HG03196 (cell line): ENCODE measurements at regions not wholly inside any gene's neighbourhood (a gene's known extent, or its start where the extent isn't known, plus 50 kb on each side); places are given as distances from the start of the nearest gene placed in this dataset.

ENCODE experiments used
- ATAC-seq: cut with Tn5 transposase; IDR thresholded peaks from one replicate; pipeline ENCODE4 v1.9.1; 2021; ENCODE audit not compliant: unreplicated experiment

DNA sequence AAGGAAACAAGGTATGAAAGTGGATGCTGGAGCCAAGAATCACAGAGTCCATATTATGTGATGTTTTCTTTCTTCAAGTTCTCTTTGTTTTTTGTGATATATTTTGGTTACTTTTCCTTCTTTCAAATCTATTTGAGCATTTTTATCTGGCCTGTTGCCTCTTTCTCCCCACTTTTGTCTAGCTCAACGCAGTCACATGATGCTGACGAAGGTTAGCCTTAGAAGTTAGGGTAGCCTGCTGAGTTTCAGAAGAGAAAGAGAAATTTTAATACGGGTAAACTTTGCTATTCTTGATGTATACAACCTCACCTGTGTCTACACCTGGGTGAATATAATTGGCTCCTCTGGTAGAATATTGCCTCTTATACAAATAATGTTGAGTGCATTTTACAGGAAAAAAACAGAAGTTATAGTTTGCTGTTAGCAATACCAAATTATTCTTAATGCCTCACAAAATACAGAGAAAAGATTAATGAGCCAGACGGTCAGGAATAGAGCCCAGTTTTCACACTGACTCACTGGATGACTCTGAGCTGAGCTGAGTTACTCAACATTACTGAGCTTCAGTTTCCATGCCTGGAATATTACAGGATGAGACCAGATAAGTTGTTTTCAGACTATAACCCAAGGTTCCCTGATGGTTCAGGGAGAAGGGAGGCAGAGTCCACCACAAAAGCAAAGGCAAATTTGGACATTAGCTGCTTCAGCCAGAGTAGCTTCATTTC lies 161.6 kb upstream of the BDNF start:
- no peak for ATAC-seq

DNA sequence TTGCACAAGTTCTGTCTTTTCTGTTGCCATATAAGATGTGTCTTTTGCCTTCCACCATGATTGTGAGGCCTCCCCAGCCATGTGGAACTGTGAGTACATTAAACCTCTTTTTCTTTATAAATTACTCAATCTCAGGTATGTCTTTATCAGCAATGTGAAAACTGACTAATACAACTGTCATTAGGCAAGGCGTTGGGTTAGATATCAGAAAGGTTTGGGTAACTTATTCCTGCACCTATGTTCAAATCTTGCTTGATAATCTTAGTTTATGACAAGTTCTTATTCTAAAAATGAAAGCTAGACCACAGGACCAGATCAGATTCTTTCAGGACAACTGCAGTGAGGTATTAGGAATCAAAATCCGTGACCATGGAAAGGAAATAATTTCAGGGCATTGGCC lies 160.6 kb upstream of the BDNF start:
- ATAC-seq: no peak

DNA sequence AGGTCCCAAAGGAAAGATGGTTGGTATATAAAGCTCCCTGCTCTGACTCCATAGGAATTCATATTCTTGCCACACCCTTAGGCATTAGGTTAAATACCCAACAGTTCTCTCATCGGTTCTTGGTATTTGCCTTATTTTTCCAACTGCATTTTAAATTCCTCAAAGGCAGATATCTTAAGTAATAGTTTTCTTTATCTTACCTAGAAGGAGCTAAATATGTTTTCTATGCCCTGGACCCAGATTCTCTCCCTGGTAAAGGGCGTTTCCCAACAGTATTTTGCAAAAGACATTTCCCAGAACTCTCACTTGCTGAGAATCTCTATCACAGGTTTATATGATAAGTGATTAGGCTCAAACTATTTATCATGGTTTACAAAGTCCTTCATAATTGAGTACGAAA lies 158.6 kb upstream of the BDNF start:
- ATAC-seq: no peak

DNA sequence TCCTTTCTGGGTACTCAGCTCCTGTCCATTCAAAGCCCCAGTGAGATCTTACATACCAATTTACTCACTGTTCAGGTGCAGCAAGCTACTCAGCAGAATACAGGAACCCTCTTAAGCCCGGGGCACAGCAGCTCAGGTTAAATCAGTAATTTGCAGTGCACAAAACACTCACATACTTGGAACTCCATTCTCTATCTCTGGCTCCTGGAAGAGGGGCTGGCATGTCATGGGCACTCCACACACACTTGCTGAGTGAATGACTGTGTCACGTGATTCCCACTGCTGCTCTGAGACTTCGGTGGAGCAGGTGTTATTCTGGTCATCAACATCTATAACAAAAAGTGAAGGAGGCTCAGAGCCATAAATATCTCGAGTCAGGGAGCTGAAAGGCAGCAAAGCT lies 157.3 kb upstream of the BDNF start:
- ATAC-seq: no peak

- peak; percentile 75 for ATAC-seq
Observed at GRCh38 chr11:27857014-27857413, 156.8 kb upstream of the BDNF start.

DNA sequence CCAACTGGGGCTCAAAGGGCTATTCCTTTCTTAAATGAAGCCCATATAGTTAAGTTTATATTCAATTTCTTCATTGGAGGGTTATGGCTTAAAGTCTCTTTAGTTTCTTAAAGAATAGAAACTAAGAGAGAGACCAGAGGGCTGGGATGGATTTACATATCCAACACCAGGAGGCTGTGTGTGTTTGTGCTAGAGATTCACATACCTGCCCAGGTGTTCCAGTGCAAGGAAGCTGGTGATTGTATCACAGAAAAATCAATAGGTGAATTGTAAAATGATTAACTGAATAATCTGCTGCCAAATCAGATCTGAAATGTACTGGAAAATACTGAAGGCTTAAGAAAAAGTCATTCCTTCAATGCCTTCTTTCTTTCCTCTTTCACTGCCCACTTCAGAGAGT lies 148.2 kb upstream of the BDNF start:
- ATAC-seq: no peak

GRCh38 chr11:27847496-27847895 lies 147.2 kb upstream of the BDNF start:
- ATAC-seq: no peak

GRCh38 chr11:27842290-27842689 lies 142.0 kb upstream of the BDNF start:
- no peak for ATAC-seq

DNA sequence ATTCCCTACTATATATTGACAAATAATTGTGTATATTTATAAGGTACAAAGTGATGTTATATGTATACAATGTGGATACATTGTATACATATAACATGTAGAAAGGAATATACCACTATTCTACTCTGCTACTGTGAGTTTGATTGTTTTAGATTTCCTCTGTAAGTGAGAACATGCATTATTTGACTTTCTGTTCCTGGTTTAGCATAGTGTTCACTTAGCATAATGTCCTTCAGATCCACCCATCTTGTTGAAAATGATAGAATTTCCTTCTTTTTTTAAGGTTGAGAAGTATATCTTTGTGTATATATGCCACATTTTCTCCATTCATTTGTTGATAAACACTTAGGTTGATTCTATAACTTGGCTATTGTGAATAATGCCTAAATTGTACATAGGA lies 140.8 kb upstream of the BDNF start:
- no peak for ATAC-seq

DNA sequence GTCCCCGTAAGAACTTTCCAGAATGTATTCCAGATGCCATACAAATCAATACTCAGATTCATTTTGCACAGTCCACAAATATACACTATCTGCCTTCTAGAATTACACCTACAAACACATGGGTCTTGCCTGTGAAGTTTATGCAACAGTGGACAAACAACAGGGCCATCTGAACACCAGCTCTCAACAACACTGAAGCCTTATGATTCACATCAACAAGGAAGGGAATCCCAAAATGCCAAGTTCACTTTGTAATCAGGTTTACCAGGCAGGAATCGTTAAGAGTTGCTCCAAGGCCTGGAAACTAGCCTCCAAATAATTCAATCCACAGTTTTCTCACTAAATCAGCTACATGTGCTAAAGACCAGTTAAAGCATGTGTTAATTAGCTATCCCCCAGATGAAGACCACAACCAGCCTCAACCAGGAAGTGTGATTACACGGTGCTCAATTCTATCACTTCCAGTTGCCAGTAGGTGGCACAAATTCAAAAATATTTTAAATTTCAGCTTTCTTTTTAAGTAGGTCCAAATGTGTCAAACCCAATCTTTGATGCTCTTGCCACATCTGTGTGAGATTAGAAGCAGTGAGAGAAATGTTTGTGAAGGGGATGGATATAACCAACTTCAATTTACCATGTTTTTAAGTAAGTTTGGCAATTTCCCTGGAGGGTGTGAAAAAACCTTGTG lies 139.1 kb upstream of the BDNF start:
- no peak for ATAC-seq

DNA sequence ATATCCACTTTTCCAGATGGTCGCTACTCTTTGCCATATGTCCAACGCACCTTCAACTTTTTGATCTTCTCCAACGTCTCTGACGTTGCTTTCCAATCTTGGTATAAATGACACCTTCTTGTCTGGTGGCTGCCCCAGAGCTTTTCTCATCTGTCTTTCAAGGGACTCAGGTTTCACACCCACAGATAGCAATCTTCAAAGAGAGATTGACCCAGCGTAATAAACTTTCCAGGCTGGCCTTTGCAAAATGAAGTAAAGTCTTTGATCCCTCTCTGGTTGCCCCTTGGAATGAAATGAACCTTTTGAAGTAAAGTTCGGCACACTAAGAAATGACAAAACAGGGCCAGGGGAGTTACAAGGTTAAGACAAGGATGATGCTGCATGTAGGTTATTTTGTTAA lies 138.4 kb upstream of the BDNF start:
- ATAC-seq: no peak

GRCh38 chr11:27837895-27838563 lies 137.8 kb upstream of the BDNF start:
- ATAC-seq: peak; percentile 90

DNA sequence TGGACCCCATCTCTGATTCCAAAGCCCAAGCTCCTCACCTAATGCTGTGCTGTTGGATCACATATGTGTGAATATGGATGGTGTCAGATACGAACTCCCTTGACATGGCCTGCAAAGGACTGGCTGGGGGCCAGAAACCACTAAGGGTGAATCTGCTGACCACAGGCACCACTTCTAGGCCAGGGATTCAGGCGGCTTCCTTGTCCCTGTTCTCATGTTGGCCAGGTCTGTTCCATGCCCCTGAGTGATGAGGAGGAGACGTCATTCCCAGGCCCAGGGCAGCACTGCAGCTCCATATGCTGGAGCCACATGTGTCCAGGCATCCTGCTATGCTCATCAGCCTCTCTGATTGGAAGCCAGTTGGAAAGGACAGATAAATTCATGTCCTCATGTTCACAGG lies 130.0 kb upstream of the BDNF start:
- ATAC-seq: no peak

GRCh38 chr11:27820249-27820648 lies 120.0 kb upstream of the BDNF start:
- ATAC-seq: no peak

DNA sequence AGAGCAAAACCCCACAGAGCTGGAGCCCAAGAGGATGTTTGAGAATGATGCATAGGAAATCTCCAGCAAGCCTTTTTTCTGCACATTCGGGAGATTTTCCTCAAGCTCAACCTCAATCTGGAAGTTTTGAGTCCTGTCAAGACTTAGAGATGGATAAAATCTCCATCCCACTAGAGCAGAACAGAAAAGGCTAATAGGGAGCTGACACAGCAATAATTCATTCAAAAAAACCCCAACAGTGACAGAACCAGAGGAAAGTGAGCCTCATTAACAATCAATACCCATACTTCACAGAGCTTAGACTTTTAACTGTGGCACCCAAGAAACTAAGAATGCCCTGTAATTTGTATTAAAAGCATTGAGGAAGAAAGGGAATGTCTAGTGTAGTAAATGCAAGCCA lies 115.9 kb upstream of the BDNF start:
- no peak for ATAC-seq

DNA sequence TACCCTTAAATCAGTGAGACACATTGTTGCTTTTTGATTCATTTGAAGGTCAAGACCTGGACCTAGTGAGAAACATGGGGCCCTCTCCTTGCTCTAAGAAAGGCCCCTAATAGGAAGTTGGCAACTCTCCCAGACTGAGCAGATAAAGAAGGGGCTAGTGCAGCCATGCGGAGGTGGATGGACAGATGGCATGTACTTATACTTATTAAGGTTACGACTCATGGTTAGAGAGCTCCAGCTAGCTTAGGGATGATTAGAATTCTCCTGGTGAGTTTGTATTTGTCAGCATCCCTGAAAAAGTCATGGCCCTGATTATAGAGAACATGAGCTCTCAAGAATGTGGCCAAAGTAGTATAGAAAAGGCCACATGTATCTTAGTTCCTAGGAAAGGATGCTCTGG lies 112.1 kb upstream of the BDNF start:
- no peak for ATAC-seq

DNA sequence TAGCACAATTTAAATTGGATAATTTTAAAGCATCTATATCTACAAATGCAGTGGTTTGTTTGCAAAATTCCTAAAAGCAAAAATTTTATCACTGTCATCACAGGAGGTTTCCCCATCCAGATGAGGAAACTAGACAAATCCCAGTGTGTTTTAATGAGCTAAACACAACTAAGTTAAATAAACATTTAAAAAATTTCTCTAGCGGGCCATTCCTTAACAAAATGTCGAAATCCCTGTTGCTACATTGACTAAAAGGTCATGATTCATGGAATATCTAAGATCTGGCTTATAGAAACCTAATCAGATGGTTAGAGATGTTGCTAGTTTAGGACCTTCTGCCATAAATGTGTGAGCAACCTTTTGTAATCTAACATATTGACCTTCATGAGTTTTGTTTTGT lies 107.3 kb upstream of the BDNF start:
- no peak for ATAC-seq

- ATAC-seq: no peak
Observed at GRCh38 chr11:27806122-27806521, 105.9 kb upstream of the BDNF start.

GRCh38 chr11:27795955-27796861 lies 96.0 kb upstream of the BDNF start:
- ATAC-seq: no peak

DNA sequence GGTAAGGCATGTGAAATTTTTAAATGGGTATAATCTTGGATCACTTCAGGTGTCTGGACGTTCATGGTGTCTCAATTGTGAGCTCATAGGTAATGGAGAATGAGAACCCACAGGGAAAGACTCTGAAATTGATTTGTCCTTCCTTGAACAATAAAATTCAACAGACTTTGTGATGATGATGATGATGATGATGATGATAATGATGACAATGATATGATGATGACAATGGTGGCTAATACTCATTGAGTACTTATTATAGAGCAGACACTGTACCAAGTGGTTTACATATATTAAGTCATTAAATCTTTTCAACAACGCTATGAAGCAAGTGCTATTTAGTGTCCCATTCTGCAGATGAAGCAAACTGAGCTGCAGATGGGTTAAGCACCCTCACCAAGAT lies 86.6 kb upstream of the BDNF start:
- ATAC-seq: no peak

DNA sequence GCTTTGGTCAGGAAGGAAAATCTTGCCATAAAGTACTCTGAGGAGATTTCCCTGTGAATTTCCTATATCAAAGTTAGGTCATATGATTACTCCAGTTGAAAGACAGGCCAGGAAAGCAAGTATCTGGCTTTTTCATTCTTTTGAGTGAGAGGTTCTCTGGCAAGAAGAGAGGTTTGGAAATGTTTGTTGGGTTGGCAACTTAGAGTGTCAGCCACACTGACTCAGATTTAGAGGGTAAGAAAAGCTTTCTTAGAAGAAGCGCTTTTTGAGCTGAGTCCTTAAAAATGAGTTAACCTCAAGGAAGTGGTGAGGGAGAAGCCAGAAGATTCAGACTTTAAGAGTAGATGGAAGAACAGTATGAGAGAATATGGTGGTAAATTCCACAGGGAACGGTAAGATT lies 86.1 kb upstream of the BDNF start:
- no peak for ATAC-seq
